GM08714 (cell line): ENCODE measurements at regions not wholly inside any gene's neighbourhood (a gene's known extent, or its start where the extent isn't known, plus 50 kb on each side); places are given as distances from the start of the nearest gene placed in this dataset.

Source experiments
- H3K4me3 ChIP-seq: fragments of 200-500 bp; sonication (Bioruptor generic); 2 replicates; pipeline ENCODE4 v1.5.1; 2014; ENCODE audit warnings: mild to moderate bottlenecking, low read length, inconsistent platforms
- ZNF274 ChIP-seq: IDR thresholded peaks from 2 replicates; pipeline ENCODE4 v1.6.1; 2012; ENCODE audit warnings: mild to moderate bottlenecking, low read depth, low read length

DNA sequence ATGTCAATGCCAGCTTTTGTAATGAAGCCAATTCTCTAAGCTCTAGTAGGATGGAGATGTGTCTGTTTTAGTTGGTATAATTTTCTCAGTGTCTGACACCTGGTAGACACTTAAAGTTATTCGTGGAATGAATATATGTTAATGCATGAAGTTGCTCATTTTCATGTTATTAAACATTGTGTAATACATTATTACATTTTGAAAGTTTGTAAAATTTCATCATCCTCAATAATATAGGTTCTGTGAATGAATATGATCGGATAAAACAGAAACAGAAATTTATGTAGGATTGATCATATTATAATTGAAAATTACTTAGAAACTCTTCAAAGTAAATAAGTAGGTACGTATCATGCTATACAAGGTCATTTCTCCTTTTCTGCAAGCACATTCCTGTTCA lies 625.3 kb downstream of the PLA2G4A start:
- no peak overlapping the region for H3K4me3 ChIP-seq
- TF ChIP-seq ZNF274: no peak

GRCh38 chr1:187456446-187456845 lies 627.7 kb downstream of the PLA2G4A start:
- no peak for TF ChIP-seq ZNF274
- H3K4me3 ChIP-seq: no peak overlapping the region

DNA sequence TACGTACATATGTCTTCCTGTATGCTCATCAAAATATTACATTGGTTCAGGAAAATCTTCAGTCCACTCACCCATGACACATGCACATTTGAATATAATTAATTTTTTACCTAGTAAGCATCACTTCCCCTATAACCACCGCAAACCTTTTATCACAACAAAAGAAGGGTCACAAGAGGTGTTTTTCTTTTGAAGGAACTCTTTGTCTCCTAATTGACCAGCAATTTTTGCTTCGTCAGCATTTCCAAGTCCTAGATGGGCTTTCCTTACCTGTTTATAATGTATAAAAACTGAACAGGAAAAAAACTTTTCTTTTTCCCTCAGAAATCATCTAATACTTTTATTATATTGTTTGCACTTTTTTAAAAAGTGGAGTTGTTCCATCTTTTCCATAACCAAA lies 631.3 kb downstream of the PLA2G4A start:
- TF ChIP-seq ZNF274: no peak

GRCh38 chr1:187464320-187464719 lies 635.6 kb downstream of the PLA2G4A start:
- no peak for TF ChIP-seq ZNF274
- H3K4me3 ChIP-seq: no peak overlapping the region

More for the DNA sequence above, 631.3 kb downstream of the PLA2G4A start:
- H3K4me3 ChIP-seq: no peak overlapping the region

DNA sequence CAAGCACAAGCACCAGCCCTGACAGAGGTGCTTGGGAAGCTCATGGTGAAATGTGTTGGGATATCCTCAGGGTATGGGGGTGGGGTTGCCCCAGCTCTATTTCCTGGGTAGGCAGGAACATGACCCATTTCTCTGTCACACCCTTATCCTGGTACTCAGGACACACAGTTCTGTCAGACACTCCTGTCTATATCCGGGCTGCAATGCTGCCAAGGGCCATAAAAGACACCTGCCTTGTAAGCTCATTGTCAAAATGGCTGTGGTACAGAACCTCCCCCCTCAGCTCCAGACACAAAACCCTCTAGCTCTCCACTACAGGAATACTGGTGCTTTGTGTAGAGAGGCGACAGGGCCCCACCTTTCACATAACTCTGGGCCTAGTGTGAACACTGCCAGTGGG lies 636.7 kb downstream of the PLA2G4A start:
- no peak overlapping the region for H3K4me3 ChIP-seq
- TF ChIP-seq ZNF274: no peak

GRCh38 chr1:187469836-187470235 lies 641.1 kb downstream of the PLA2G4A start:
- TF ChIP-seq ZNF274: no peak
- no peak overlapping the region for H3K4me3 ChIP-seq

GRCh38 chr1:187471555-187471954 lies 642.8 kb downstream of the PLA2G4A start:
- H3K4me3 ChIP-seq: no peak overlapping the region
- no peak for TF ChIP-seq ZNF274

DNA sequence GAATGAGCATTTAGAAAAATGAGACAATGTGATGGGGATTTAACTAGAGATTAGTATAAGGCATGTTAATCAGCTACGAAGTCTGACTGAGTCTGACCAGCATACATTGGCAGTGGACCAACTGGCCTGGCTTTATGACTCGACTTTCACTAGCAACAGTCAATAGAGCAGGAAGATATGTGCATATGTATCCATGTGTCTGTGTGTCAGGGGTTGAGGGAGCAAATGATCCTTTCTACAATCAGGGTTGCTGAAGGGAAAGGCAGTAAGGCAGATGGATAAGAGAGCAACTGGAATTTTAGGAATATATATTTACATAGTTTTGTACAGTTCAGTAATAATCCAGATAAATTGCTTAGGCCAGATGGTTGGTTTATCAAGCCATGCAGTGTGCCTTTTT lies 645.6 kb downstream of the PLA2G4A start:
- TF ChIP-seq ZNF274: no peak
- H3K4me3 ChIP-seq: no peak overlapping the region

- TF ChIP-seq ZNF274: no peak
- H3K4me3 ChIP-seq: no peak overlapping the region
Observed at GRCh38 chr1:187476671-187477070, 647.9 kb downstream of the PLA2G4A start.

DNA sequence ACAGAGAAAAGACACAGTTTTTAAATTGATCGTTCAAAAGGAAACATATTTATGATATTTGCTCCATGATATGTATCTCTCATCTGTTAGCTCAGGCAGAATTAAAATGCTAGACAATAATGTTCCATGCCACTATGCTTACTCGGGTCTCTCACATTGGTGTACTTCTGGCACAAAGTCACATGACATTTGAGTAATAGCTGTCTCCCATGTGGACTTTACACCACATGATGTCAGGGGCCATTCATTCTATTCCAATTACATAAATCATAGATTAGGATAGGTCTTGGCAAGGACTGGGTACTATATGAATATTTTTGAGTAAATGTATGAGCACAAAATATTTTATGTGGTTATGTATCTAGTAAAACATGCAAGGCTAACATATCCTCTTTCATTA lies 648.4 kb downstream of the PLA2G4A start:
- no peak for TF ChIP-seq ZNF274

GRCh38 chr1:187477535-187477934 lies 648.8 kb downstream of the PLA2G4A start:
- H3K4me3 ChIP-seq: no peak overlapping the region
- no peak for TF ChIP-seq ZNF274

More for the DNA sequence above, 648.4 kb downstream of the PLA2G4A start:
- H3K4me3 ChIP-seq: no peak overlapping the region

DNA sequence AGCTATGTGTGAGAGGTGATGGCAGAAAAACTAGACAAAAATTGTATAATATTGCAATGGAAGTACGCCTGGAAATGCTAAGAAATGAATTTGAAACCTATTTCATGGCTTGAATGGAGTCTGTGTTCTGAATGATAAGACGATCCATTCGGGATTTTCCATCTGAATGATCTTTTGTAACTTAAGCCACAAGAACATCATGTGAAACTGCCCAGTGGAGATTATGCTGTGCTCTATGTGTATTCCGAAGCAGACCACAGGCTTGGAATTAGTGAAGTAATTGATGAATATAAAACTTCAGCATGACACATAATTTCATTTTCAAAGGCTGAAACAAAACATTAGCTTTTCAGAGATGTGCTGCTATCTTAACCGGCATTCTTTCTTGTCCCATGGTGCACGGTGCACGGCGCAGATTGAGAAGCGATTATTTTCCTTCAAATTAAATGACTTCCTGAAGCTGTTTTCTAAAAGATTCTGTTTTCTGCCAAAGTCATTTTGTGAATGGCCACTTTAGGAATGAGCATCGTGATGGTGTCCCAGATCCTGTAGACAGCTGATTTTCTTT lies 652.9 kb downstream of the PLA2G4A start:
- no peak for TF ChIP-seq ZNF274

DNA sequence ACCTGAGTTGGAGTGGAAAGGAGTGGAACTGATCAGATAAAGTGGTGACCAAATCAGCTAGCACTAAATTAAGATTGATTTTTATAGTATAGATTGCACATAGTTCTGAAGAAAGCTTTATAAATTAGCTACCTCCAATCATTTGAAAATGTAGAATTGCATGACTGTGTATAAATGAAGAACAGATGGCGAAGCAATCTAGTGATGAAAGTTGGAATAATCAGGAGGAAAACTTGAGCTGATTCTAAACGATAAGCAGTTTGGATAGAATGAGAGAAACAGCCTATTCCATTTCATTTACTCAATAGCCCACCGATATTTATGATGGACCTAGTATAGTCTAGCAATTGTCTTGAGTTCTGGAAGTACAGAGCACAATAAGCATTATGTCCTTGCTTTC lies 661.5 kb downstream of the PLA2G4A start:
- TF ChIP-seq ZNF274: no peak
- H3K4me3 ChIP-seq: no peak overlapping the region

More for the DNA sequence above, 652.9 kb downstream of the PLA2G4A start:
- no peak overlapping the region for H3K4me3 ChIP-seq

DNA sequence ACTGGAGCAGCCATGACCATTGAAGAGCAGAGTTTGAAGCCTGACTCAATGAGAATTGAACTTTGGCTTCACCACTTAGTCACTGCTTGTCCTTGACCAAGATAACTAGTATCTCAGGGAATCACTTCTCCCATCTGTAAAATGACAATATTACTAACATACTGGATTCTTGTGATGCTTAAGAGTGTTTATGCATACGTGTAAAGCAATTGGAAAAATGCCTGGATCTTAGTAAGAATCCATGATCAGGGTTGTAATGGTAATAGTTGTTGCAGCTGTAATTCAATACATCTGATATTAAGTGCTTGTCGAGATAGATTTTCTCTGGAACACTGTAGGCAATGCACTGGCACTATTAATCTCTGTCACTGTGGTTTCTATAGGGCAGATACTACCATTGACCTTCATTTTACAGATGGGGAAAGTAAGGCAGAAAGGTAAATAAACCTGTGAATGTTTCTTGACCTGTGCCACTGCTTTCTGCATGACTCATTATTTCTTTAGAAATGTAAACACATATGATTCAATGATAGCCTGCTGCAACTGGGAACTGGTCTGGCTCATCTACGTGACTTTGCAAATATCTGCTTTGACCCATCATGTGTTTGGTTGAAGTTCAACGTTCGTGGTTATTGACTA lies 662.5 kb downstream of the PLA2G4A start:
- TF ChIP-seq ZNF274: no peak
- H3K4me3 ChIP-seq: no peak overlapping the region

GRCh38 chr1:187498028-187498427 lies 669.3 kb downstream of the PLA2G4A start:
- no peak overlapping the region for H3K4me3 ChIP-seq
- TF ChIP-seq ZNF274: no peak

- TF ChIP-seq ZNF274: no peak
- no peak overlapping the region for H3K4me3 ChIP-seq
Observed at GRCh38 chr1:187504779-187505178, 676.0 kb downstream of the PLA2G4A start.
